ENCODE measurements at regions not wholly inside any gene's neighbourhood (a gene's known extent, or its start where the extent isn't known, plus 50 kb on each side); places are given as distances from the start of the nearest gene placed in this dataset.

GRCh38 chr6:90913266-90913960, 326.5 kb upstream of the MAP3K7 start:
- WGBS, 2 donors, result 76 to 83% methylated on average over 2 of the region's 2 CpGs
- no peak overlapping the region for H3K27ac ChIP-seq
- H3K4me1 ChIP-seq, result no peaks in the 10 kb centered on the region
- no peaks in the 10 kb centered on the region for H3K36me3 ChIP-seq
- TF ChIP-seq, protein P1, sequence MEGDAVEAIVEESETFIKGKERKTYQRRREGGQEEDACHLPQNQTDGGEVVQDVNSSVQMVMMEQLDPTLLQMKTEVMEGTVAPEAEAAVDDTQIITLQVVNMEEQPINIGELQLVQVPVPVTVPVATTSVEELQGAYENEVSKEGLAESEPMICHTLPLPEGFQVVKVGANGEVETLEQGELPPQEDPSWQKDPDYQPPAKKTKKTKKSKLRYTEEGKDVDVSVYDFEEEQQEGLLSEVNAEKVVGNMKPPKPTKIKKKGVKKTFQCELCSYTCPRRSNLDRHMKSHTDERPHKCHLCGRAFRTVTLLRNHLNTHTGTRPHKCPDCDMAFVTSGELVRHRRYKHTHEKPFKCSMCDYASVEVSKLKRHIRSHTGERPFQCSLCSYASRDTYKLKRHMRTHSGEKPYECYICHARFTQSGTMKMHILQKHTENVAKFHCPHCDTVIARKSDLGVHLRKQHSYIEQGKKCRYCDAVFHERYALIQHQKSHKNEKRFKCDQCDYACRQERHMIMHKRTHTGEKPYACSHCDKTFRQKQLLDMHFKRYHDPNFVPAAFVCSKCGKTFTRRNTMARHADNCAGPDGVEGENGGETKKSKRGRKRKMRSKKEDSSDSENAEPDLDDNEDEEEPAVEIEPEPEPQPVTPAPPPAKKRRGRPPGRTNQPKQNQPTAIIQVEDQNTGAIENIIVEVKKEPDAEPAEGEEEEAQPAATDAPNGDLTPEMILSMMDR (IDR thresholded peaks at IDR 0.05), result no peak
- TF ChIP-seq POLR2A (IDR thresholded peaks at IDR 0.05), result no peak
- DNase-seq, result no peak
- H3K4me3 ChIP-seq (replicated peaks in 1 of 3), result no peak overlapping the region
- no peaks in the 10 kb centered on the region for H3K9me3 ChIP-seq
- H3K27me3 ChIP-seq, result no peaks in the 10 kb centered on the region
- intact Hi-C loops (cut with DNase I), result no loop called here

GRCh38 chr6:90911642-90912041, 324.8 kb upstream of the MAP3K7 start:
- H3K27ac ChIP-seq, result no peak overlapping the region
- WGBS, 2 donors, result 2 to 43% methylated on average over 1 of the region's 1 CpG
- no peaks in the 10 kb centered on the region for H3K4me1 ChIP-seq
- H3K36me3 ChIP-seq, result no peaks in the 10 kb centered on the region
- DNase-seq, result no peak
- no peak overlapping the region for H3K4me3 ChIP-seq (replicated peaks in 1 of 3)
- no peaks in the 10 kb centered on the region for H3K9me3 ChIP-seq
- no peak for TF ChIP-seq POLR2A (IDR thresholded peaks at IDR 0.05)
- TF ChIP-seq, protein P1 (IDR thresholded peaks at IDR 0.05), result no peak
- no peaks in the 10 kb centered on the region for H3K27me3 ChIP-seq
- intact Hi-C loops (cut with DNase I), result no loop called here

- WGBS, 2 donors, result 98 to 100% methylated on average over 6 of the region's 6 CpGs
- intact Hi-C loops (cut with DNase I), result no loop called here
- H3K4me3 ChIP-seq (replicated peaks in 1 of 3), result no peak overlapping the region
- H3K36me3 ChIP-seq, result no peaks in the 10 kb centered on the region
- no peaks in the 10 kb centered on the region for H3K4me1 ChIP-seq
- no peaks in the 10 kb centered on the region for H3K27me3 ChIP-seq
- no peaks in the 10 kb centered on the region for H3K9me3 ChIP-seq
- DNase-seq, result no peak
- no peak overlapping the region for H3K27ac ChIP-seq
- TF ChIP-seq, protein P1 (IDR thresholded peaks at IDR 0.05), result no peak
- no peak for TF ChIP-seq POLR2A (IDR thresholded peaks at IDR 0.05)
Measured at GRCh38 chr6:90910893-90911292, 324.0 kb upstream of the MAP3K7 start.

GRCh38 chr6:90907931-90908655, 321.2 kb upstream of the MAP3K7 start:
- no peak for DNase-seq
- WGBS, 2 donors, result 73 to 77% methylated on average over 4 of the region's 4 CpGs
- H3K4me1 ChIP-seq, result no peaks in the 10 kb centered on the region
- H3K4me3 ChIP-seq (replicated peaks in 1 of 3), result no peak overlapping the region
- intact Hi-C loops (cut with DNase I), result no loop called here
- no peaks in the 10 kb centered on the region for H3K9me3 ChIP-seq
- TF ChIP-seq, protein P1 (IDR thresholded peaks at IDR 0.05), result no peak
- no peak for TF ChIP-seq POLR2A (IDR thresholded peaks at IDR 0.05)
- H3K36me3 ChIP-seq, result no peaks in the 10 kb centered on the region
- H3K27ac ChIP-seq, result no peak overlapping the region
- H3K27me3 ChIP-seq, result no peaks in the 10 kb centered on the region

DNA sequence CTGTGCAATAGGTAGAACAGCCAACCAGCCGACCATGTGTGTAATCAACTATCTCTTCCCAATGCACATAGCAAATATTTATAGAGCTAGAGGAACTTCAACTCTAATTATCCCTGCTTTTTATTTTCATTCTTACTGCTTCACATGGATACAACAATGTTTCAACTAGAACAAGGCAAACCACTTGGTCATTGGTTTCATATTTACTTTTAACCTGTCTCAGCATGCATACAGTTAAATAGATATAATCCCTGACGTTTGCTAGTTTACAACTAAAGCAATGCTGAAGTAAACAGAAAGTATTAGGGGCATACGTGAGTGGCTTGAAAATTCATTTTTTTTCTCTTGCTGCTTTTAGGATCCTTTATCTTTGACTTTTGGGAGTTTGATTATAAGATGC, 318.5 kb upstream of the MAP3K7 start:
- no peaks in the 10 kb centered on the region for H3K36me3 ChIP-seq
- no peak for DNase-seq
- no peak overlapping the region for H3K4me3 ChIP-seq (replicated peaks in 1 of 3)
- no peaks in the 10 kb centered on the region for H3K27me3 ChIP-seq
- no peaks in the 10 kb centered on the region for H3K9me3 ChIP-seq
- H3K27ac ChIP-seq, result no peak overlapping the region
- TF ChIP-seq POLR2A (IDR thresholded peaks at IDR 0.05), result no peak
- TF ChIP-seq, protein P1 (IDR thresholded peaks at IDR 0.05), result no peak
- no peaks in the 10 kb centered on the region for H3K4me1 ChIP-seq
- WGBS, 2 donors, result 75 to 76% methylated on average over 3 of the region's 3 CpGs
- intact Hi-C loops (cut with DNase I), result no loop called here

All from thyroid gland (tissue), 4 donors.